HG03139 (cell line): ENCODE measurements at regions not wholly inside any gene's neighbourhood (a gene's known extent, or its start where the extent isn't known, plus 50 kb on each side); places are given as distances from the start of the nearest gene placed in this dataset.

Experiments used
- ATAC-seq: cut with Tn5 transposase; IDR thresholded peaks from one replicate; pipeline ENCODE4 v1.9.1; 2021; ENCODE audit not compliant: unreplicated experiment

DNA sequence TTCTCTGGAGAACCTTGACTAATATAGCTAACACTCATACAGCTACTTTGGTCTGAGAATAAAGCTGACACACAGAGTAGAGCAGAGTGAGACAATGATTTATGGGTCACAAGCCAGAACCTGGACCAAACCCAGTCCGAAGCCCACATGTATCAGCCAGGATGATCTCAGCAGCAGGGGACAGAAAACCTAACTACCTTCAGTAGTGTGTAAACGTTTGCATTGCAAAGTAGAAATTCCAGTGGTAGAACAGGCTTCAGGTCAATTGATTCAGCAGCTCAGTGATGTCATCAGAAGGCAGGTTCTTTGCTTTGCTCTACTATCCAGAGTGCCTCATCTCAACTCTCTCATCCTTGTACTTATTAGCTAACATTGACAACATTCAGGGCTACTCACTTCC lies 62.5 kb upstream of the PALS2 start:
- ATAC-seq, result no peak

- no peak for ATAC-seq
Observed at GRCh38 chr7:24517166-24517565, 56.1 kb upstream of the PALS2 start.

- no peak for ATAC-seq
Observed at GRCh38 chr7:24521917-24522623, 51.2 kb upstream of the PALS2 start.
